Right forelimb (tissue), 1 donor: ENCODE measurements at regions not wholly inside any gene's neighbourhood (a gene's known extent, or its start where the extent isn't known, plus 50 kb on each side); places are given as distances from the start of the nearest gene placed in this dataset.

Source experiments
- DNase-seq: peaks from one replicate; pipeline ENCODE4 v3.0.0-alpha.2; 2018

GRCh38 chr7:115441033-115441432 lies 519.1 kb downstream of the MDFIC start:
- DNase-seq: no peak

- DNase-seq: no peak
Measured at GRCh38 chr7:115435178-115435577, 513.3 kb downstream of the MDFIC start.

GRCh38 chr7:115429918-115430317 lies 508.0 kb downstream of the MDFIC start:
- no peak for DNase-seq

GRCh38 chr7:115417662-115418061 lies 495.8 kb downstream of the MDFIC start:
- DNase-seq: no peak

GRCh38 chr7:115410972-115411686 lies 489.2 kb downstream of the MDFIC start:
- no peak for DNase-seq

GRCh38 chr7:115410434-115410820 lies 488.5 kb downstream of the MDFIC start:
- no peak for DNase-seq

GRCh38 chr7:115409682-115410433 lies 488.0 kb downstream of the MDFIC start:
- DNase-seq: no peak

GRCh38 chr7:115406219-115406618 lies 484.3 kb downstream of the MDFIC start:
- no peak for DNase-seq

GRCh38 chr7:115387137-115387536 lies 465.2 kb downstream of the MDFIC start:
- DNase-seq: no peak

GRCh38 chr7:115379321-115379720 lies 457.4 kb downstream of the MDFIC start:
- no peak for DNase-seq

- no peak for DNase-seq
Measured at GRCh38 chr7:115368998-115369397, 447.1 kb downstream of the MDFIC start.

- DNase-seq: no peak
Measured at GRCh38 chr7:115363916-115364315, 442.0 kb downstream of the MDFIC start.

- no peak for DNase-seq
Measured at GRCh38 chr7:115359955-115360354, 438.1 kb downstream of the MDFIC start.

- DNase-seq: no peak
Measured at GRCh38 chr7:115359119-115359518, 437.2 kb downstream of the MDFIC start.

GRCh38 chr7:115357703-115357999 lies 435.8 kb downstream of the MDFIC start:
- no peak for DNase-seq

GRCh38 chr7:115356999-115357702 lies 435.3 kb downstream of the MDFIC start:
- DNase-seq: no peak

- no peak for DNase-seq
Measured at GRCh38 chr7:115356139-115356746, 434.3 kb downstream of the MDFIC start.

- DNase-seq: no peak
Measured at GRCh38 chr7:115354925-115355324, 433.0 kb downstream of the MDFIC start.

GRCh38 chr7:115352375-115352774 lies 430.5 kb downstream of the MDFIC start:
- no peak for DNase-seq

GRCh38 chr7:115350764-115351163 lies 428.9 kb downstream of the MDFIC start:
- DNase-seq: no peak

GRCh38 chr7:115349635-115350034 lies 427.7 kb downstream of the MDFIC start:
- DNase-seq: no peak

GRCh38 chr7:115346685-115347084 lies 424.8 kb downstream of the MDFIC start:
- DNase-seq: no peak

GRCh38 chr7:115340828-115341227 lies 418.9 kb downstream of the MDFIC start:
- no peak for DNase-seq

- DNase-seq: no peak
Measured at GRCh38 chr7:115338016-115338415, 416.1 kb downstream of the MDFIC start.
